COR-L47 (cell line): ENCODE measurements at regions not wholly inside any gene's neighbourhood (a gene's known extent, or its start where the extent isn't known, plus 50 kb on each side); places are given as distances from the start of the nearest gene placed in this dataset.
"Not testable (repeated sequence)": the region's sequence is repeated elsewhere in the genome, so short reads cannot be mapped to it uniquely, and the experiment has no call there.

Experiments
- DNase-seq: peaks from one replicate; lab custom pipeline; 2025; lab: John Stamatoyannopoulos, UW

DNA sequence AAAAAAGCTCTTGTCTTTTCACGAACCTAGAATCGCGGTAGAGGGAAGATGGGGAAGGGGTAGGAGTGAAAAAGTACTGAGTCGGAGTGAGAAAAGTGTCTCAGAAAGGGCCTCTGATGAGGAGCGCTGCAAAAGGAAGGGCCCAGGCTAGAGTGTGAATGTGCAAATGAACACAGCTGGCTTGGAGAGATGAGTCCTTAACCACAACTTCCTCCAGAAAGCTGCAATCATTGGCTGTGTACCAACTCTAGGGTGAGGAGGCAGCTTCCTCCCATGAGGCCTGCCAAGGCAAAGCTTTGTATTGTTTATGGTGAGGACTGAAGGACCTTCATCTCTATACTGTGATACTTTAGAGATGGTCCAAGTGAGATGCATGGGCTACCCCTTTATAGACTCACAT, 566.9 kb upstream of the ANO5 start:
- no peak for DNase-seq

GRCh38 chr11:21628641-21629040, 564.2 kb upstream of the ANO5 start:
- DNase-seq: no peak

DNA sequence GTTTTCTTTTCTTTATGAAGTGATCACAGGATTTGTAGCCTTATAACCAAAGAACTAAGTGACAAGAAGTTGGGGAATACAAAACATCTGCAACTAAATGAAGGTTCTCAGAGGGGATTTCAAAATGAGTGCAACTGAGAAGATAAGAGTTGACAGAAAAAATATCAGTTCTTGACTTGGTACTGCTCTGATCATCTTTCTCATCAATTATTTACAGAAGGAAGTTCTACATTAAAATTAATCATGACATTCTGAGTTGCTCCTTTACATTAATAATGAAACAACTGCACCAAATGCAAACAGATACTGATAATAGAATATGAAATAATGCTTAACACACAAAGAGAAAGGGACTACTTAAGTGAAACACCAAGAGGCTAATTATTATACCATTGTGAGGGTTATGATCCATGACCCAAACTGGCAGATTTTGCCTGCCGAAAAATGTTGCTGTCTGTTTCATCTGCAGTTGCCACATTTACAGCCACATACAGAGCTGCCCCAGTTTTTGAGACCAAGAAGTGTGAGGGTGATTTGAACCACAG, 561.9 kb upstream of the ANO5 start:
- DNase-seq: no peak

GRCh38 chr11:21631991-21632390, 560.9 kb upstream of the ANO5 start:
- DNase-seq: no peak

- no peak for DNase-seq
Observed at GRCh38 chr11:21634491-21634890, 558.4 kb upstream of the ANO5 start.

- DNase-seq: no peak
Observed at GRCh38 chr11:21634956-21635355, 557.9 kb upstream of the ANO5 start.

GRCh38 chr11:21635394-21636145, 557.3 kb upstream of the ANO5 start:
- no peak for DNase-seq

GRCh38 chr11:21636561-21636960, 556.3 kb upstream of the ANO5 start:
- DNase-seq: no peak

- DNase-seq: no peak
Observed at GRCh38 chr11:21640491-21640890, 552.4 kb upstream of the ANO5 start.

- no peak for DNase-seq
Observed at GRCh38 chr11:21641869-21642268, 551.0 kb upstream of the ANO5 start.

DNA sequence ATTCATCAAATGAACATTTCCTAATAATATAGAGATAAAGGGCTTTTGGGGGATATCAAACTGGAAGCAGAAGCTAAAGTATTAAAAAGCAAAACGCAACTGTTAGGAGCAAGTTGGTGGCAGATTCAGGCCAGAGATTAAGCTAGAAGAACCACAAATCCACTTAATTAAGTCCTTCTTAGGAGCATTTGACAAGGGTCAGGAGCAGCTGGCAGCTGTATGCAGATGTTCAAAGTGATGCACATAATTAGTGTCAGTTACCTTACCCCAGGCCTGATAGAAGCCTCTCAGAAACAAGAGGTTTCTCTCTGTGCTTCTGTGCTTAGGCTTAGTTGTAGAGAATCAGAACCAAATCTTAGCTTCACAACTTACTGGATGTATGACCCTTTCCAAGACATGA, 546.5 kb upstream of the ANO5 start:
- DNase-seq: no peak

- DNase-seq: no peak
Observed at GRCh38 chr11:21650961-21651360, 541.9 kb upstream of the ANO5 start.

GRCh38 chr11:21653951-21654421, 538.9 kb upstream of the ANO5 start:
- DNase-seq: peak; percentile 71

GRCh38 chr11:21656065-21656464, 536.8 kb upstream of the ANO5 start:
- DNase-seq: no peak

DNA sequence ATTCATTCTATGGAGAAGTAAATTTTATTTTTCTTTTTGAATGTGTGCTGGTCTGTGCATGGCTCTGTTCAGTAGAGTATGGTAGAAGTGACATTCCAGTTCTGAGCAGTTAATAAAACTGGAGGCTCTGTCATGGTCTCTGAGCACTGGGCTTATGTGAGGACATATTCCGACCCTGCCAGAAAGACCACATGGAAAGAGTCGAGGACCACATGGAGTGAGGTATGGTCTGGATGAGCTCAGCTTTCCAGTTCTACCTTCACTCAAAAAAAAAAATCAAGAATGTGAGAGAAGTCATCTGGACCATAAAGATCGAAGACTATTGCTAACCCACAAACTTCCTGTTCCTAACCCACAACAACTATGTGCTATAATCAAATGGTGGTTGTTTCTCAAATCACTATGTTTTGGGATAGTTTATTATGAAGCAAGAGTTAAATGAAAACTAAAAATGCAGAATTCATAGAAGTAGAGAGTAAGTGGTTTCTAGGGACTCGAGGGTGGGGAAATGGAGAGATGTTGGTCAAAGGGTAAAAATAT, 534.2 kb upstream of the ANO5 start:
- no peak for DNase-seq

GRCh38 chr11:21659377-21659776, 533.5 kb upstream of the ANO5 start:
- not testable (repeated sequence) for DNase-seq

- no peak for DNase-seq
Observed at GRCh38 chr11:21659961-21660360, 532.9 kb upstream of the ANO5 start.

GRCh38 chr11:21675049-21675616, 517.8 kb upstream of the ANO5 start:
- DNase-seq: no peak

DNA sequence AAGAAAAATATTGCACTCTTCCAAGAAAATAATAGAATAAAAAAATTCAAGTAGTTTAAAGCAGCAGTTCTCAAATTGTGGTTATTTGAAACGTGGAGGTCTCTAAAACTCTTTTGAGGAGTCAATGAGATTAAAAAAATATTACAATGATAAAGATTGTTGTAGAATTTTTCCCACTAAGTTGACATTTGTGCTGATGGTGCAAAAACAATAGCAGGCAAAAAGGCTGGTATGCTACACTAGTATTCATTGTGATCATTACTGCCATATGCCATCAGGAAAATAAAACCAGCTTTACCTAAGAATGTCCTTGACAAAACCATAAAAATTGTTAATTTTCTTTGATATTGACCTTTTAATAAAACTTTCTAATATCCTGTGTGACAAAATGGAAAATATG, 505.2 kb upstream of the ANO5 start:
- no peak for DNase-seq

DNA sequence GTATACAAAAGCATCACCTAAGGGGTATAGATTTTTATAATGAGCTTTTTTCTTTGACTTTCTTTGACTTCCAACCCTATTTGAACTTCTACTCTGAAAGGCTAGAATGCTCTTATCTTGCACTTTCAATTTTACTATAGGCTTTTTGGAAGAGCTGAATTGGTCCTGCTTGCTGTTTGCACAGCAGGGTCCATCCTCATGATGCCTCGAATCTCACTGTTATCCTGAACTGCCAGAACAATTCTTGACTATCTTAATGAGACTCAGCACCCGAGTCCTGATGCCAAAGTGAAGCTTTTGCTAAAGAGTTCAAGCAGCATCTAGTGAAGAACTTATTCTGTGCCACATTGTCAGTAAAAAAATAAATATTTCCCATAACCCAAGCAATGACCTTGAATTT, 488.3 kb upstream of the ANO5 start:
- no peak for DNase-seq

GRCh38 chr11:21707116-21707739, 485.7 kb upstream of the ANO5 start:
- DNase-seq: no peak

GRCh38 chr11:21710809-21711208, 482.1 kb upstream of the ANO5 start:
- DNase-seq: peak; percentile 34

- DNase-seq: no peak
Observed at GRCh38 chr11:21711341-21711740, 481.5 kb upstream of the ANO5 start.
